Activated CD4-positive, CD25-positive, alpha-beta regulatory T cell treated with anti-CD3 and anti-CD28 coated beads, Interleukin-2, amount 50 U/mL, for 24 hours (primary cell): ENCODE measurements at regions not wholly inside any gene's neighbourhood (a gene's known extent, or its start where the extent isn't known, plus 50 kb on each side); places are given as distances from the start of the nearest gene placed in this dataset.
"Not testable (repeated sequence)": the region's sequence is repeated elsewhere in the genome, so short reads cannot be mapped to it uniquely, and the experiment has no call there.

ENCODE experiments used
- ATAC-seq, 2 donors: fragments of 150-1000 bp; cut with Tn5 transposase; one replicate each; pipeline ENCODE4 v1.10.0; 2021; ENCODE audit warnings: mild to moderate bottlenecking in 1 of 2, moderate library complexity in 1 of 2

DNA sequence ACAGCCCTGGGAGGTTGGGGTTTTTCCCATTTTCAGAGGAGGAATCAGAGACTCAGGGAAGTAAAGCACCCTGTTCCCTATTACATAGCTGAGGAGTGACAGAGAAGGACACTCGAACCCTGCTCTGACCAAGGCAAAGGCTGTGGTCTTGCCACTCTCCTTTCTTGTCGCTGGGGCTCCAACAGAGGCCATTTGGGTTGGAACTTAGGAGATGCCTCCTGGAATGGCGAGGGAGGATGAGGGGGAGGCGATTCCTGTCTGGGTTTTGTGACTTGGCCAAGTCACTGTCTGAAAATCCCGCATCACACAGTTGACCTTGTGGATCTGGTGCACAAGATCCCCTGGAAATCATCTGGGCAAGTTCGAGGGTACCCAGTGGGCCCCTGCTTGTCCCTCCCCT, 64.0 kb upstream of the HAND1 start:
- ATAC-seq: no peak

DNA sequence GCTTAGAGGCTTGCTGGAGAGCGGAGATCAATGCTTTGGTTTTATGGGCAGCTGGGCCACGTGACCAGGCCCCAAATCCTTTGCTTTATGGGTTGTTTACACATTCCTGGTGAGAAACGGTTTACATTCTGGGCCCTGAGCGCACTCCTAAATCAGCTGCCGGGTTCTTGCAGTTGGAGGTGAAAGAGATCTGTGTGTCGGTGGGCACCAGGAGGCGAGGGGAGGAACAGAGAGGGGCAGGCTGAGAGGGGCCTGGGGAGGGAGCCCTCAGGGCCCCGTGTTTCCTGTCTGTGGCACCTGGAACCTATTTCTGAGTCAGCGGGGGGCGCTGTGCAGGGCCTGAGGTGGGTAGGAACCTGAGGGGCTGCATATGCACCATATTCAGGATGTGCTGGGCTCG, 63.5 kb upstream of the HAND1 start:
- ATAC-seq: no peak

- ATAC-seq: no peak
These were observed 62.6 kb upstream of the HAND1 start for GRCh38 chr5:154540600-154540999.

DNA sequence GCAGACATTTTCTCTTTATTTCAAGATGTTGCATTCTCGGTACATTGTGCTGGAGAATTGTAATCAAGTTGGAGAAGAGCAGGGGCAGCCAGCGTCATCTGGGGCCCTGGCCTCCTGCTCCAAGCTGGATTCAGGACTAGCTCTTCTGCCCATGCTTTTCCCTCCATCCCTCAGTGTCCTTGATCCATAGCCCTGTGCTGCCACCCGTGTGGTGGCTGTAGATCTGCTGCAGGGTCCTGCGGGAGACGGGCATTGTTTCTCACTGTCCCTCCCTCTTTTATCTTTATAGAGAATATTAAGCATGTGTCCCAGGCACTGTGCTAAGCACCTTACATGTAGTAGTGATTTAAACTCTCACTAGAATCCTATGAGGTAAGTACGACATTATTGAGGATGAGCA, 60.5 kb upstream of the HAND1 start:
- ATAC-seq: no peak

DNA sequence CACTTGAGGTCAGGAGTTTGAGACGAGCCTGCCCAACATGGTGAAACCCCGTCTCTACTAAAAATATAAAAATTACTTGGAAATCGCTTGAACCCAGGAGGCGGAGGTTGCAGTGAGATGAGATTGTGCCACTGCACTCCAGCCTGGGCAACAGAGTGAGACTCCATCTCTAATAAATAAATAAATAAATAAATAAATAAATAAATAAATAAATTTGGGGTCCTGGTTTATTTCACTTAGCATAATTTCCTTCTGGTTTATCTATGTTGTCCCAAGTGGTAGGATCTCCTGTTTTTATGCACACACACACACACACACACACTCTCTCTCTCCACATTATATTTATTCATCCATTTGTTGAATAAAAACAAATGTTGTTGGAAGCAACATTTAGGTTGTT, 58.4 kb upstream of the HAND1 start:
- ATAC-seq: not testable (repeated sequence)

- ATAC-seq: no peak
These were observed 57.5 kb upstream of the HAND1 start for GRCh38 chr5:154535535-154535934.

DNA sequence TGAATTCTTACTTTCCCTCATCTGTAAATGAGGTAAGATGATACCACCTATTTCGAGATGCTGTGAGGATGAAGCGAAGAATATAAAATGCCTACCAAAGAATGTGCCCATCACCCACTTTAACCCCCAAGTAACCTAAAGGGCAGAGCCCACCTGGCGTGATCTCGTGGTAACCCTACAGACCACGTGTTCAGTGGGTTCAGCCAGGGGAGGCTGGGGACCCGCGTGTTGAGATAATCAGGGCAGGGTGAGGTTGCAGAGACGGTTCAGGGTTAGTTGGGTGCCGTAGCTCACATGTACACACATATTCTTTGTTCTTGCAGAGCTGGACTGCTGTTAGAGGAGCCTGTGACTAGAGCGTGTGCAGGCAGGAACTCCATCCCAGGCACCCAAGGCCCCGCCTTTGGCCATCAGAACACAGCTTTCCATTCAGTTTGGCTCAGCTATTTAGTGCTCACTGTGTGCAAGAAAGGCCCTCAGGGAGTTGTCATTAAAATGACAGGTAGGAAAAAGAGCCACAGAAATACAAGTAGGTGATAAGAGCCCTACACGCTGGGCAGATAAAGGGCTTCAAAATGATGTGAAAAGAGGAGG, 56.5 kb upstream of the HAND1 start:
- no peak for ATAC-seq

DNA sequence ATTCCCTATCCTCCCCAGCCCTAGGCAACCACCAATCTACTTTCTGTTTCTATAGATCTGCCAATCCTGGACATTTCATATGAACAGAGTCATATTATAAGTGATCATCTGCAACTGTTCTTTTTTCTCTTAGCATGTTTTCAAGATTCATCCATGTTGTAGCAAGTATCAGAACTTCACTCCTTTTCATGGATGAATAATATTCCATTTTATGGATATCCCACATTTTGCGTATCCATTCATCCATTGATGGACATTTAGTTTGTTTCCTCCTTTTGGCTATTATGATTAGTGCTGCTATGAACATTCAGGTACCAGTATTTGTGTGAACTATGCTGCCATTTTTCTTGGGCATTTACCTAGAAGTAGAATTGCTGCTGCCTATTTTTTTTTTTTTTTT, 51.3 kb upstream of the HAND1 start:
- ATAC-seq: no peak

DNA sequence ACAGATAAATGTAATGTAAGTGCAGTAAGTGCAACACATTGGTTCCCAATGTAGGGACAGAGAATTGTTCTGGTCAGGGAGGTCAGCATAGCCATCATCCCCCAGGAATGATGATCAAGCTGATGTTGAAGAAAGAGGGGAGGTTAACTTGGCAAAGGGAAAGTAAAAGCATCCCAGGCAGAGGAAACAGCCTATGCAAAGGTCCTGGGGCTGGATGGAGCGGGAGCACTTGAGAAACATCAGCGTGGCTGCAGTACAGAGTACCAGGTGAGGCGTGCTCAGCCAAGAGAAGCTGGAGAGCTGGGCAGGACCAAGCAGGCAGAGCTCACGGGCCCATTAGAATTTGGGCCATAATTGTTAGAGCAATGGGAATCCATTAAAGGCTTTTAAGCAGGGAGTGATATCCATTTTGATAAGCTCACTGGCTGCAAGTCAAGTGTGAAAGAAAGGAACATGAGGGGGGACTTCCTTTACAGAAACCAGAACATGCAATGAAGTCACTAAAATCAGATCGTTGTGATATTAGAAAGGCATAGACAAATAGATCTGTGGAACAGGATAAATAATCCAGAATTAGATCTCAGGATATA, 50.1 kb upstream of the HAND1 start:
- no peak for ATAC-seq
